ENCODE measurements at regions not wholly inside any gene's neighbourhood (a gene's known extent, or its start where the extent isn't known, plus 50 kb on each side); places are given as distances from the start of the nearest gene placed in this dataset.
"Not testable (repeated sequence)": the region's sequence is repeated elsewhere in the genome, so short reads cannot be mapped to it uniquely, and the experiment has no call there.

DNA sequence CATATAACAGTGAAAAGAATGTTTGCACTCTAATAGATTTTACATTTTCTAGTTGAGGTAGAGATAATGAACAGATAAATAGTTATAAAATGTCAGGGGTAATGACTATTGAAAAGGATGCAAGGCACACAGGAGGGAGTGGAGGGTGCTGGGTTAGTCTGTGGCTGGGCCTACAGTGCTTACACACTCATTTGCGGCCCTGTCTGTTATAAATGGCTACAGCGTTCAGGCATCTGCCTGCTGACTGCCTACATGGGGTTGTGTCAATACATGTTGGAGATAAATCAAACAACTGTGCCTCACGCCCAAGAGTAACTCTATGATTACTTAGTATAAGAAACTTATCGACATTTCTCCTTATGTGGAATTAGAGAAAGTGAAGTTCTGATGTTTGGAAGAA, 313.3 kb downstream of the ACTR3B start:
- Histone ChIP-seq H3K27ac (ENCODE audit: low read depth in 1 of 2, low read length in 1 of 2) (no peak overlapping the region), H3K4me1 (ENCODE audit: control insufficient read depth in 5 of 5, insufficient read depth in 5 of 5, low read length in 5 of 5) (no peaks in the 10 kb centered on the region), H3K36me3 (ENCODE audit: control insufficient read depth in 4 of 4, insufficient read depth in 4 of 4, low read length in 4 of 4) (no peaks in the 10 kb centered on the region), H3K9ac (ENCODE audit: insufficient read depth in 1 of 2, low read length in 2 of 2) (no peak overlapping the region), H3K9me3 (ENCODE audit: control insufficient read depth in 4 of 4, insufficient read depth in 3 of 4, low read length in 3 of 4) (no peaks in the 10 kb centered on the region), H3K27me3 (ENCODE audit: control insufficient read depth in 3 of 3, insufficient read depth in 3 of 3, low read length in 2 of 3) (no peaks in the 10 kb centered on the region), H3K4me3 (no peak overlapping the region)
- 79 to 81% methylated on average over 4 of the region's 4 CpGs for WGBS, 2 donors
- no peak for DNase-seq
- TF ChIP-seq, protein P1, sequence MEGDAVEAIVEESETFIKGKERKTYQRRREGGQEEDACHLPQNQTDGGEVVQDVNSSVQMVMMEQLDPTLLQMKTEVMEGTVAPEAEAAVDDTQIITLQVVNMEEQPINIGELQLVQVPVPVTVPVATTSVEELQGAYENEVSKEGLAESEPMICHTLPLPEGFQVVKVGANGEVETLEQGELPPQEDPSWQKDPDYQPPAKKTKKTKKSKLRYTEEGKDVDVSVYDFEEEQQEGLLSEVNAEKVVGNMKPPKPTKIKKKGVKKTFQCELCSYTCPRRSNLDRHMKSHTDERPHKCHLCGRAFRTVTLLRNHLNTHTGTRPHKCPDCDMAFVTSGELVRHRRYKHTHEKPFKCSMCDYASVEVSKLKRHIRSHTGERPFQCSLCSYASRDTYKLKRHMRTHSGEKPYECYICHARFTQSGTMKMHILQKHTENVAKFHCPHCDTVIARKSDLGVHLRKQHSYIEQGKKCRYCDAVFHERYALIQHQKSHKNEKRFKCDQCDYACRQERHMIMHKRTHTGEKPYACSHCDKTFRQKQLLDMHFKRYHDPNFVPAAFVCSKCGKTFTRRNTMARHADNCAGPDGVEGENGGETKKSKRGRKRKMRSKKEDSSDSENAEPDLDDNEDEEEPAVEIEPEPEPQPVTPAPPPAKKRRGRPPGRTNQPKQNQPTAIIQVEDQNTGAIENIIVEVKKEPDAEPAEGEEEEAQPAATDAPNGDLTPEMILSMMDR (IDR thresholded peaks at IDR 0.05; ENCODE audit: control extremely low read depth, extremely low read depth), result no peak
- ATAC-seq (ENCODE audit: insufficient read depth, low FRiP score), result no peak

DNA sequence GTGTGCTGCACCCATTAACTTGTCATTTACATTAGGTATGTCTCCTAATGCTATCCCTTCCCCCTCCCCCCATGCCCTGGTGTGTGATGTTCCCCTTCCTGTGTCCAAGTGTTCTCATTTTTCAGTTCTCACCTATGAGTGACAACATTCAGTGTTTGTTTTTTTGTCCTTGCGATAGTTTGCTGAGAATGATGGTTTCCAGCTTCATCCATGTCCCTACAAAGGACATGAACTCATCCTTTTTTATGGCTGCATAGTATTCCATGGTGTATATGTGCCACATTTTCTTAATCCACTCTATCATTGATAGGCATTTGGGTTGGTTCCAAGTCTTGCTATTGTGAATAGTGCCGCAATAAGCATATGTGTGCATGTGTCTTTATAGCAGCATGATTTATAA, 316.7 kb downstream of the ACTR3B start:
- H3K4me3 ChIP-seq; DNase-seq; H3K36me3 ChIP-seq (ENCODE audit: control insufficient read depth in 4 of 4, insufficient read depth in 4 of 4, low read length in 4 of 4); H3K27me3 ChIP-seq (ENCODE audit: control insufficient read depth in 3 of 3, insufficient read depth in 3 of 3, low read length in 2 of 3); H3K27ac ChIP-seq (ENCODE audit: low read depth in 1 of 2, low read length in 1 of 2); ATAC-seq (ENCODE audit: insufficient read depth, low FRiP score); H3K9ac ChIP-seq (ENCODE audit: insufficient read depth in 1 of 2, low read length in 2 of 2); H3K4me1 ChIP-seq (ENCODE audit: control insufficient read depth in 5 of 5, insufficient read depth in 5 of 5, low read length in 5 of 5); H3K9me3 ChIP-seq (ENCODE audit: control insufficient read depth in 4 of 4, insufficient read depth in 3 of 4, low read length in 3 of 4): not testable (repeated sequence)
- WGBS, 2 donors, result 91% methylated on average over 2 of the region's 2 CpGs

- TF ChIP-seq, protein P1 (IDR thresholded peaks at IDR 0.05; ENCODE audit: control extremely low read depth, extremely low read depth), result no peak
- no peaks in the 10 kb centered on the region for H3K36me3 ChIP-seq (ENCODE audit: control insufficient read depth in 4 of 4, insufficient read depth in 4 of 4, low read length in 4 of 4)
- H3K4me3 ChIP-seq, result no peak overlapping the region
- H3K4me1 ChIP-seq (ENCODE audit: control insufficient read depth in 5 of 5, insufficient read depth in 5 of 5, low read length in 5 of 5), result peaks cover 0 to 1% (median 0%) of the 10 kb centered on the region in 5 donors
- DNase-seq, result no peak
- H3K9ac ChIP-seq (ENCODE audit: insufficient read depth in 1 of 2, low read length in 2 of 2), result no peak overlapping the region
- H3K27ac ChIP-seq (ENCODE audit: low read depth in 1 of 2, low read length in 1 of 2), result no peak overlapping the region
- WGBS, 2 donors, result 90 to 92% methylated on average over 8 of the region's 8 CpGs
- H3K27me3 ChIP-seq (ENCODE audit: control insufficient read depth in 3 of 3, insufficient read depth in 3 of 3, low read length in 2 of 3), result no peaks in the 10 kb centered on the region
- no peak for ATAC-seq (ENCODE audit: insufficient read depth, low FRiP score)
- peaks cover 0 to 4% (median 0%) of the 10 kb centered on the region in 4 donors for H3K9me3 ChIP-seq (ENCODE audit: control insufficient read depth in 4 of 4, insufficient read depth in 3 of 4, low read length in 3 of 4)
Measured at GRCh38 chr7:153081496-153081895, 321.9 kb downstream of the ACTR3B start.

DNA sequence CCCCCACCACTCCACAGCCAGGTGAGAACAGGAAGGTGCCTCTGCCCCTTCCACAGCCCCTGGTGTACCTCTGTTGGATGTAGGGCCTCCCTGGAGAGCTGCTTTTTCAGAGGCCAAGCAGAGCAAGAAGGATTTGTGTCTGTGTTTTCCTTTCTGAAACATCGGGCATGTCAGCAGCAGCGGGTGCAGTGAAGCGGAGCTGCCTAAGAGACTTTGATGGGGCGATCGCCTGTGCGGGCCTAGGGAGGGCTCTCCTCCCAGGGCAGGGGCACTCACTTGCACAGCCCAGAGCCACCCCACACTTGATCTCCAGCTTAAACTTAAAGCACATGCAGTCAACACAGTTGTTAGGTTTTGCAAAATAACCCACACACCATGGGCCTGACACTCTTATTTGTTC, 324.7 kb downstream of the ACTR3B start:
- no peaks in the 10 kb centered on the region for H3K36me3 ChIP-seq (ENCODE audit: control insufficient read depth in 4 of 4, insufficient read depth in 4 of 4, low read length in 4 of 4)
- H3K4me1 ChIP-seq (ENCODE audit: control insufficient read depth in 5 of 5, insufficient read depth in 5 of 5, low read length in 5 of 5), result peaks cover 0 to 1% (median 0%) of the 10 kb centered on the region in 5 donors
- no peak overlapping the region for H3K27ac ChIP-seq (ENCODE audit: low read depth in 1 of 2, low read length in 1 of 2)
- peaks cover 0 to 4% (median 0%) of the 10 kb centered on the region in 4 donors for H3K9me3 ChIP-seq (ENCODE audit: control insufficient read depth in 4 of 4, insufficient read depth in 3 of 4, low read length in 3 of 4)
- H3K27me3 ChIP-seq (ENCODE audit: control insufficient read depth in 3 of 3, insufficient read depth in 3 of 3, low read length in 2 of 3), result no peaks in the 10 kb centered on the region
- 93 to 96% methylated on average over 6 of the region's 6 CpGs for WGBS, 2 donors
- no peak overlapping the region for H3K4me3 ChIP-seq
- DNase-seq (no peak), ATAC-seq (ENCODE audit: insufficient read depth, low FRiP score) (no peak)
- TF ChIP-seq, protein P1 (IDR thresholded peaks at IDR 0.05; ENCODE audit: control extremely low read depth, extremely low read depth), result no peak
- no peak overlapping the region for H3K9ac ChIP-seq (ENCODE audit: insufficient read depth in 1 of 2, low read length in 2 of 2)

Measured in lung (tissue), 11 donors.